MCF 10A (cell line): ENCODE measurements at regions not wholly inside any gene's neighbourhood (a gene's known extent, or its start where the extent isn't known, plus 50 kb on each side); places are given as distances from the start of the nearest gene placed in this dataset.

ENCODE experiments used
- BruUV-seq: library from RNA; stranded (reverse); fragments of 400-500 nt; replicated peaks from 2 replicates; lab custom pipeline; 2021; lab: Mats Ljungman, UMichigan
- CTCF ChIA-PET: fragments of 300-600 bp; sonication (Branson Sonifier 250); formaldehyde crosslinking; extraction: SDS; loops from one replicate; lab custom pipeline; 2021; ENCODE audit warnings: antibody characterized with exemption, inconsistent platforms; lab: Yijun Ruan, JAX
- POLR2A ChIA-PET: fragments of 300-600, 350-650 bp; sonication (Branson Sonifier 250); formaldehyde crosslinking; extraction: SDS; loops from one replicate; lab custom pipeline; 2020; ENCODE audit warnings: antibody characterized with exemption, inconsistent platforms; lab: Yijun Ruan, JAX
- DNase-seq: peaks from one replicate; pipeline ENCODE4 v3.0.0-alpha.2; 2018; ENCODE audit not compliant: unreplicated experiment
- H3K27ac Mint-ChIP-seq: one replicate; pipeline ENCODE4 v1.8.0; 2022; ENCODE audit warnings: mild to moderate bottlenecking, low read depth, mixed read lengths; ENCODE audit not compliant: unreplicated experiment
- H3K27me3 Mint-ChIP-seq: one replicate; pipeline ENCODE4 v1.8.0; 2022; ENCODE audit warnings: mixed read lengths; ENCODE audit not compliant: insufficient read depth, unreplicated experiment
- H3K36me3 Mint-ChIP-seq: one replicate; pipeline ENCODE4 v1.8.0; 2022; ENCODE audit warnings: mild to moderate bottlenecking, moderate library complexity, mixed read lengths; ENCODE audit not compliant: insufficient read depth, unreplicated experiment
- H3K4me1 Mint-ChIP-seq: one replicate; pipeline ENCODE4 v1.8.0; 2022; ENCODE audit warnings: mixed read lengths; ENCODE audit not compliant: insufficient read depth, unreplicated experiment
- H3K4me3 Mint-ChIP-seq: one replicate; pipeline ENCODE4 v1.8.0; 2022; ENCODE audit warnings: mild to moderate bottlenecking, moderate library complexity, mixed read lengths; ENCODE audit not compliant: unreplicated experiment
- H3K9me3 Mint-ChIP-seq: one replicate; pipeline ENCODE4 v1.8.0; 2022; ENCODE audit warnings: mixed read lengths; ENCODE audit not compliant: unreplicated experiment
- CTCF ChIP-seq: fragments of 200-600 bp; IDR thresholded peaks from one replicate; pipeline ENCODE4 v1.8.0; 2022; ENCODE audit warnings: antibody characterized with exemption, mild to moderate bottlenecking; ENCODE audit not compliant: unreplicated experiment
- intact Hi-C: fragments of 100-400 bp; cut with micrococcal nuclease; formaldehyde crosslinking; loops from 2 replicates; pipeline ENCODE4 v1.14.1; 2022

- TF ChIP-seq CTCF = no peak
- BruUV-seq = no TSS peak
- no peak overlapping the region for H3K27ac Mint-ChIP-seq
- no peaks in the 10 kb centered on the region for H3K4me1 Mint-ChIP-seq
- DNase-seq = no peak
- intact Hi-C loops = no loop called here
- H3K4me3 Mint-ChIP-seq = no peak overlapping the region
- H3K9me3 Mint-ChIP-seq = peaks cover 17% of the 10 kb centered on the region
- ChIA-PET POLR2A (no interaction called here), CTCF (interaction anchor here (1.1 kb wide), 1 partner anchor 13 kb away, joined by 8 read pairs; no protein-coding TSS in a partner anchor)
- no peaks in the 10 kb centered on the region for H3K36me3 Mint-ChIP-seq
- no peaks in the 10 kb centered on the region for H3K27me3 Mint-ChIP-seq
These were observed 478.2 kb downstream of the BUD13 start for GRCh38 chr11:116294630-116295029.

- H3K36me3 Mint-ChIP-seq = no peaks in the 10 kb centered on the region
- no peaks in the 10 kb centered on the region for H3K27me3 Mint-ChIP-seq
- ChIA-PET POLR2A (no interaction called here), CTCF (interaction anchor here (0.7 kb wide), 1 partner anchor 161 kb away, joined by 4 read pairs; no protein-coding TSS in a partner anchor)
- peaks cover 10% of the 10 kb centered on the region for H3K9me3 Mint-ChIP-seq
- no TSS peak for BruUV-seq
- no peak for DNase-seq
- no peak overlapping the region for H3K27ac Mint-ChIP-seq
- no peak for TF ChIP-seq CTCF
- H3K4me1 Mint-ChIP-seq = no peaks in the 10 kb centered on the region
- intact Hi-C loops = no loop called here
- H3K4me3 Mint-ChIP-seq = no peak overlapping the region
These were observed 484.9 kb downstream of the BUD13 start for GRCh38 chr11:116287866-116288265.

- intact Hi-C loops = no loop called here
These were observed 487.8 kb downstream of the BUD13 start for GRCh38 chr11:116285026-116285425.

GRCh38 chr11:116283300-116283699 lies 489.5 kb downstream of the BUD13 start:
- H3K4me1 Mint-ChIP-seq = no peaks in the 10 kb centered on the region
- no peak for TF ChIP-seq CTCF
- no peak overlapping the region for H3K27ac Mint-ChIP-seq
- ChIA-PET POLR2A (no interaction called here), CTCF (interaction anchor here (1.2 kb wide), 1 partner anchor 13 kb away, joined by 3 read pairs; no protein-coding TSS in a partner anchor)
- no TSS peak for BruUV-seq
- no peaks in the 10 kb centered on the region for H3K27me3 Mint-ChIP-seq
- DNase-seq = no peak
- intact Hi-C loops = no loop called here
- H3K36me3 Mint-ChIP-seq = no peaks in the 10 kb centered on the region
- H3K4me3 Mint-ChIP-seq = no peak overlapping the region
- no peaks in the 10 kb centered on the region for H3K9me3 Mint-ChIP-seq

More at GRCh38 chr11:116285026-116285425, 487.8 kb downstream of the BUD13 start:
- DNase-seq = no peak
- POLR2A ChIA-PET = no interaction called here
- Mint-ChIP-seq H3K27me3 (no peaks in the 10 kb centered on the region), H3K4me3 (no peak overlapping the region), H3K4me1 (no peaks in the 10 kb centered on the region), H3K27ac (no peak overlapping the region), H3K36me3 (no peaks in the 10 kb centered on the region), H3K9me3 (no peaks in the 10 kb centered on the region)
- CTCF ChIA-PET = no interaction called here
- no peak for TF ChIP-seq CTCF
- no TSS peak for BruUV-seq
